SK-N-SH treated with all-trans-retinoic acid at 6 μM for 48 hours (cell line): ENCODE measurements at regions not wholly inside any gene's neighbourhood (a gene's known extent, or its start where the extent isn't known, plus 50 kb on each side); places are given as distances from the start of the nearest gene placed in this dataset.
A peak's percentile ranks its signal among the peaks of the same experiment; 100 is the strongest.

Source experiments
- ATAC-seq: fragments of 200-7000 bp; cut with Tn5 transposase; 3 replicates; pipeline ENCODE4 v1.9.1; 2020; ENCODE audit warnings: mild to moderate bottlenecking, moderate library complexity
- ARNTL ChIP-seq: fragments of 450-650 bp; formaldehyde crosslinking; IDR thresholded peaks from 2 replicates; pipeline ENCODE4 v1.5.0; 2020; ENCODE audit warnings: low read depth, mild to moderate bottlenecking, moderate library complexity, borderline replicate concordance
- BACH2 ChIP-seq: fragments of 250-450 bp; sonication (Bioruptor Pico); IDR thresholded peaks from 2 replicates; pipeline ENCODE4 v1.9.0; 2021; ENCODE audit warnings: mild to moderate bottlenecking, borderline replicate concordance
- CSDC2 ChIP-seq: fragments of 250-450 bp; sonication (Bioruptor Pico); IDR thresholded peaks from 2 replicates; pipeline ENCODE4 v1.5.0; 2020; ENCODE audit warnings: mild to moderate bottlenecking, moderate library complexity
- CSRNP3 ChIP-seq: fragments of 250-450 bp; sonication (Bioruptor Pico); IDR thresholded peaks from 2 replicates; pipeline ENCODE4 v1.5.1; 2021; ENCODE audit warnings: mild to moderate bottlenecking, moderate library complexity
- ESRRG ChIP-seq: fragments of 250-450 bp; sonication (Bioruptor Pico); IDR thresholded peaks from 2 replicates; pipeline ENCODE4 v1.6.1; 2021; ENCODE audit warnings: mild to moderate bottlenecking
- GLIS3 ChIP-seq: fragments of 250-450 bp; sonication (Bioruptor Pico); IDR thresholded peaks from 2 replicates; pipeline ENCODE4 v1.5.0; 2020; ENCODE audit warnings: mild to moderate bottlenecking, moderate library complexity
- ISL1 ChIP-seq: fragments of 250-450 bp; sonication (Bioruptor Pico); IDR thresholded peaks from 2 replicates; pipeline ENCODE4 v2.1.2; 2022; ENCODE audit warnings: mild to moderate bottlenecking, moderate library complexity
- OSR1 ChIP-seq: fragments of 250-450 bp; sonication (Bioruptor Pico); IDR thresholded peaks from 2 replicates; pipeline ENCODE4 v1.8.0; 2022; ENCODE audit warnings: moderate library complexity, mild to moderate bottlenecking, inconsistent platforms
- PPARA ChIP-seq: fragments of 250-450 bp; sonication (Bioruptor Pico); IDR thresholded peaks from 2 replicates; pipeline ENCODE4 v1.5.0; 2020; ENCODE audit warnings: mild to moderate bottlenecking, borderline replicate concordance
- RARB ChIP-seq: fragments of 250-450 bp; sonication (Bioruptor Pico); IDR thresholded peaks from 2 replicates; pipeline ENCODE4 v1.8.0; 2021; ENCODE audit warnings: mild to moderate bottlenecking, moderate library complexity
- SNAI2 ChIP-seq: fragments of 250-450 bp; sonication (Bioruptor Pico); IDR thresholded peaks from 2 replicates; pipeline ENCODE4 v1.5.0; 2020; ENCODE audit warnings: mild to moderate bottlenecking, moderate library complexity
- TCF4 ChIP-seq: fragments of 250-450 bp; sonication (Bioruptor Pico); IDR thresholded peaks from 2 replicates; pipeline ENCODE4 v1.8.0; 2021; ENCODE audit warnings: mild to moderate bottlenecking, moderate library complexity, borderline replicate concordance
- TOX ChIP-seq: fragments of 250-450 bp; sonication (Bioruptor Pico); IDR thresholded peaks from 2 replicates; pipeline ENCODE4 v1.8.0; 2021; ENCODE audit warnings: mild to moderate bottlenecking, moderate library complexity, borderline replicate concordance
- TSHZ2 ChIP-seq: fragments of 250-450 bp; sonication (Bioruptor Pico); IDR thresholded peaks from 2 replicates; pipeline ENCODE4 v1.5.0; 2020; ENCODE audit warnings: mild to moderate bottlenecking, moderate library complexity
- ZFP3 ChIP-seq: fragments of 250-450 bp; sonication (Bioruptor Pico); IDR thresholded peaks from 2 replicates; pipeline ENCODE4 v1.5.0; 2020; ENCODE audit warnings: mild to moderate bottlenecking, moderate library complexity
- ZFP30 ChIP-seq: fragments of 450-650 bp; formaldehyde crosslinking; IDR thresholded peaks from 2 replicates; pipeline ENCODE4 v1.5.0; 2022; ENCODE audit warnings: mild to moderate bottlenecking, moderate library complexity
- ZNF565 ChIP-seq: fragments of 450-650 bp; formaldehyde crosslinking; conservative IDR thresholded peaks from 2 replicates; pipeline ENCODE4 v1.5.0; 2020; ENCODE audit warnings: low read depth, mild to moderate bottlenecking, moderate library complexity
- ZNF70 ChIP-seq: fragments of 450-650 bp; formaldehyde crosslinking; IDR thresholded peaks from 2 replicates; pipeline ENCODE4 v1.5.0; 2020; ENCODE audit warnings: mild to moderate bottlenecking, moderate library complexity
- ZNF8 ChIP-seq: fragments of 450-650 bp; formaldehyde crosslinking; IDR thresholded peaks from 2 replicates; pipeline ENCODE4 v1.5.0; 2020; ENCODE audit warnings: mild to moderate bottlenecking, moderate library complexity
- TF ChIP-seq, protein P1 (sequence below): fragments of 250-450 bp; sonication (Bioruptor Pico); IDR thresholded peaks from 2 replicates; pipeline ENCODE4 v1.5.1; 2020; ENCODE audit warnings: low read depth, mild to moderate bottlenecking, moderate library complexity
- TF ChIP-seq, protein P2 (sequence below): fragments of 250-450 bp; sonication (Bioruptor Pico); IDR thresholded peaks from 2 replicates; pipeline ENCODE4 v1.8.0; 2020; ENCODE audit warnings: mild to moderate bottlenecking, moderate library complexity, borderline replicate concordance

GRCh38 chr2:109057686-109058085, 68.7 kb upstream of the EDAR start (continued):
- TF ChIP-seq BACH2 (no peak), SNAI2 (no peak)

DNA sequence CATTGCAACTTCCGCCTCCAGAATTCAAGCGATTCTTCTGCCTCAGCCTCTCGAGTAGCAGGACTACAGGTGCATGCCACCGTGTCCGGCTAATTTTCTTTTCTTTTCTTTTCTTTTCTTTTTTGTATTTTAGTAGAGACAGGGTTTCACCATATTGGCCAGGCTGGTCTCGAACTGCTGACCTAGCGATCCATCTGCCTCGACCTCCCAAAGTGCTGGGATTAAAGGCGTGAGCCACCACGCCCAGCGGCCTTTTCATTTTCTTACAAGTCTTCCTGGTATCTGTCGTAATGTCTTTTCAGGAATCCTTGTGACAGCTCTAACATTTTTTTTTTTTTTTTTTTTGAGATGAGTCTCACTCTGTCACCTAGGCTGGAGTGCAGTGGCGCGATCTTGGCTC, 66.4 kb upstream of the EDAR start:
- TF ChIP-seq ARNTL (no peak), ZNF565 (CRISPR knock-in tag) (no peak)
- TF ChIP-seq, all 23 proteins: peak for 0
- no peak for ATAC-seq

DNA sequence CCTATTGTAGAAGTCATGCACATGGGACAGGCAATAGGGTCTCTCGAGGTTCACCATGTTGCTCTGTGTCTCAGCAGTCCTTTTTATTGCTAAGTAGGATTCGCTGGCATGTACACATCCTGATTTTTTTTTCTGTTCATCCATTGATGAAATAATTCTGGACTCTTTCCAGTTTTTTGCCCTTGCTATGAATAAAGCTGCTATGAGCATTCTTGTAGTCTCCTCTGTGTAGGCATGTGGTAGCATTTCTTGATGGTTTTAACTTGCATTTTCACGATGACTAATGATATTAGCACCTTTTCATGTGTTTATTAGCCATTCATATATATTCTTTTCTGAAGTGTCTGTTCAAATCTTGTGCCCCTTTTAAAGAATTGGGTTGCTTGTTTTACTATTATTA, 65.8 kb upstream of the EDAR start:
- no peak for ATAC-seq
- TF ChIP-seq GLIS3 (CRISPR knock-in tag) (no peak), PPARA (no peak), OSR1 (CRISPR knock-in tag) (no peak), ZNF565 (CRISPR knock-in tag) (no peak), TCF4 (CRISPR knock-in tag) (no peak), TOX (CRISPR knock-in tag) (no peak), CSDC2 (CRISPR knock-in tag) (no peak), ZFP3 (CRISPR knock-in tag) (no peak), ZNF8 (no peak), BACH2 (no peak), SNAI2 (no peak), ESRRG (CRISPR knock-in tag) (no peak), ZNF70 (CRISPR knock-in tag) (no peak), ZFP30 (CRISPR knock-in tag) (no peak), TSHZ2 (CRISPR knock-in tag) (no peak)
- TF ChIP-seq, protein P1, sequence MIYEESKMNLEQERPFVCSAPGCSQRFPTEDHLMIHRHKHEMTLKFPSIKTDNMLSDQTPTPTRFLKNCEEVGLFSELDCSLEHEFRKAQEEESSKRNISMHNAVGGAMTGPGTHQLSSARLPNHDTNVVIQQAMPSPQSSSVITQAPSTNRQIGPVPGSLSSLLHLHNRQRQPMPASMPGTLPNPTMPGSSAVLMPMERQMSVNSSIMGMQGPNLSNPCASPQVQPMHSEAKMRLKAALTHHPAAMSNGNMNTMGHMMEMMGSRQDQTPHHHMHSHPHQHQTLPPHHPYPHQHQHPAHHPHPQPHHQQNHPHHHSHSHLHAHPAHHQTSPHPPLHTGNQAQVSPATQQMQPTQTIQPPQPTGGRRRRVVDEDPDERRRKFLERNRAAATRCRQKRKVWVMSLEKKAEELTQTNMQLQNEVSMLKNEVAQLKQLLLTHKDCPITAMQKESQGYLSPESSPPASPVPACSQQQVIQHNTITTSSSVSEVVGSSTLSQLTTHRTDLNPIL = no peak
- TF ChIP-seq, protein P2, sequence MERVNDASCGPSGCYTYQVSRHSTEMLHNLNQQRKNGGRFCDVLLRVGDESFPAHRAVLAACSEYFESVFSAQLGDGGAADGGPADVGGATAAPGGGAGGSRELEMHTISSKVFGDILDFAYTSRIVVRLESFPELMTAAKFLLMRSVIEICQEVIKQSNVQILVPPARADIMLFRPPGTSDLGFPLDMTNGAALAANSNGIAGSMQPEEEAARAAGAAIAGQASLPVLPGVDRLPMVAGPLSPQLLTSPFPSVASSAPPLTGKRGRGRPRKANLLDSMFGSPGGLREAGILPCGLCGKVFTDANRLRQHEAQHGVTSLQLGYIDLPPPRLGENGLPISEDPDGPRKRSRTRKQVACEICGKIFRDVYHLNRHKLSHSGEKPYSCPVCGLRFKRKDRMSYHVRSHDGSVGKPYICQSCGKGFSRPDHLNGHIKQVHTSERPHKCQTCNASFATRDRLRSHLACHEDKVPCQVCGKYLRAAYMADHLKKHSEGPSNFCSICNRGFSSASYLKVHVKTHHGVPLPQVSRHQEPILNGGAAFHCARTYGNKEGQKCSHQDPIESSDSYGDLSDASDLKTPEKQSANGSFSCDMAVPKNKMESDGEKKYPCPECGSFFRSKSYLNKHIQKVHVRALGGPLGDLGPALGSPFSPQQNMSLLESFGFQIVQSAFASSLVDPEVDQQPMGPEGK = no peak

GRCh38 chr2:109053716-109054115, 64.7 kb upstream of the EDAR start:
- ATAC-seq = no peak
- no peak for TF ChIP-seq ARNTL
- no peak for TF ChIP-seq ZFP30 (CRISPR knock-in tag)
- no peak for TF ChIP-seq ZNF70 (CRISPR knock-in tag)
- no peak for TF ChIP-seq RARB
- TF ChIP-seq CSRNP3 (CRISPR knock-in tag) = no peak
- TF ChIP-seq, all 23 proteins: peak for 0

DNA sequence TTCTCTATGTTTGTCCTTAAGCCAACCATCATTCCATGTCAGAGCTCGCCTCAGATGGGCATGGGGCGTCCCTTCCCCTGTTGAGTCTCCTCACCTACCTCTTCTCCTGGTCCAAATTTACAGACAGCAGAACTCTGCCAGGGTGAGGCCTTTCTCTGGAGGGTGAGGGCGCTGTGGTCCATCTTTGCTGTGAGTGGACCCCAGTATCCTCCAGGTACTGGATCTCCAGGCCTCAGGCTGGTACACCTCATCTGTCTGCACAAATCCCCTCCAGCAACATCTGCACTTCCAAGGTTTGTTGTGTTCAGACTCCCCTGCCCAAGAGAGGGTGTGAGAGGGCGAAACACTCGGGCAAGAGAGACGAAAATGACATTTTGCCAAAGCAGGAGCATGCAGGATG, 63.9 kb upstream of the EDAR start:
- TF ChIP-seq ISL1 (CRISPR knock-in tag) (no peak), RARB (no peak), CSRNP3 (CRISPR knock-in tag) (no peak), TCF4 (CRISPR knock-in tag) (no peak), OSR1 (CRISPR knock-in tag) (no peak)
- ATAC-seq = peak; percentile 20; the same call in 1 of the 3 replicates
